ENCODE measurements at regions not wholly inside any gene's neighbourhood (a gene's known extent, or its start where the extent isn't known, plus 50 kb on each side); places are given as distances from the start of the nearest gene placed in this dataset.
"Not testable (repeated sequence)": the region's sequence is repeated elsewhere in the genome, so short reads cannot be mapped to it uniquely, and the experiment has no call there.

GRCh38 chr5:86460519-86460918 lies 157.2 kb upstream of the COX7C start:
- peaks cover 5 to 19% (median 8%) of the 10 kb centered on the region in 4 donors for H3K9me3 ChIP-seq
- TF ChIP-seq CTCF (IDR thresholded peaks at IDR 0.05): no peak
- no peak for TF ChIP-seq POLR2A (IDR thresholded peaks at IDR 0.05)
- no peak for TF ChIP-seq POLR2AphosphoS5 (IDR thresholded peaks at IDR 0.05)
- TF ChIP-seq EP300 (IDR thresholded peaks at IDR 0.05): no peak
- H3K36me3 ChIP-seq: no peaks in the 10 kb centered on the region
- no peaks in the 10 kb centered on the region for H3K27me3 ChIP-seq
- no peak overlapping the region for H3K4me3 ChIP-seq
- no peaks in the 10 kb centered on the region for H3K4me1 ChIP-seq
- H3K27ac ChIP-seq: no peak overlapping the region
- WGBS, 2 donors: 91 to 92% methylated on average over 8 to 16 of the region's 16 CpGs
- peak in 1 of 2 donors; percentile 16 for ATAC-seq (ENCODE audit: low FRiP score in 2 of 2)
- peak in 1 of 2 donors; percentile 51 for DNase-seq

GRCh38 chr5:86461169-86461956 lies 156.4 kb upstream of the COX7C start:
- no peak overlapping the region for H3K4me3 ChIP-seq
- DNase-seq: no peak
- no peak for ATAC-seq (ENCODE audit: low FRiP score in 2 of 2)
- WGBS, 2 donors: 33 to 38% methylated on average over 4 of the region's 4 CpGs
- no peak overlapping the region for H3K27ac ChIP-seq
- H3K4me1 ChIP-seq: no peaks in the 10 kb centered on the region
- H3K36me3 ChIP-seq: no peaks in the 10 kb centered on the region
- TF ChIP-seq EP300 (IDR thresholded peaks at IDR 0.05): no peak
- no peak for TF ChIP-seq POLR2AphosphoS5 (IDR thresholded peaks at IDR 0.05)
- H3K9me3 ChIP-seq: peaks cover 9 to 24% (median 12%) of the 10 kb centered on the region in 4 donors
- no peaks in the 10 kb centered on the region for H3K27me3 ChIP-seq

GRCh38 chr5:86463339-86463738 lies 154.4 kb upstream of the COX7C start:
- Histone ChIP-seq H3K27me3 (no peaks in the 10 kb centered on the region), H3K36me3 (no peaks in the 10 kb centered on the region), H3K27ac (no peak overlapping the region), H3K4me3 (no peak overlapping the region), H3K9me3 (peaks cover 9 to 30% (median 12%) of the 10 kb centered on the region in 4 donors), H3K4me1 (no peaks in the 10 kb centered on the region)
- WGBS, 2 donors: 82 to 91% methylated on average over 2 of the region's 2 CpGs
- no peak for ATAC-seq (ENCODE audit: low FRiP score in 2 of 2)
- no peak for TF ChIP-seq CTCF (IDR thresholded peaks at IDR 0.05)
- TF ChIP-seq POLR2A (IDR thresholded peaks at IDR 0.05): no peak
- no peak for TF ChIP-seq POLR2AphosphoS5 (IDR thresholded peaks at IDR 0.05)
- TF ChIP-seq EP300 (IDR thresholded peaks at IDR 0.05): no peak
- DNase-seq: no peak

GRCh38 chr5:86465052-86465838 lies 152.5 kb upstream of the COX7C start:
- DNase-seq (no peak), ATAC-seq (ENCODE audit: low FRiP score in 2 of 2) (no peak)
- H3K36me3 ChIP-seq: no peaks in the 10 kb centered on the region
- WGBS, 2 donors: 72 to 75% methylated on average over 6 of the region's 6 CpGs
- H3K9me3 ChIP-seq: peaks cover 9 to 30% (median 12%) of the 10 kb centered on the region in 4 donors
- no peak overlapping the region for H3K4me3 ChIP-seq
- no peak for TF ChIP-seq POLR2AphosphoS5 (IDR thresholded peaks at IDR 0.05)
- TF ChIP-seq EP300 (IDR thresholded peaks at IDR 0.05): no peak
- TF ChIP-seq CTCF (IDR thresholded peaks at IDR 0.05): no peak
- TF ChIP-seq POLR2A (IDR thresholded peaks at IDR 0.05): no peak
- H3K27me3 ChIP-seq: no peaks in the 10 kb centered on the region
- H3K27ac ChIP-seq: no peak overlapping the region
- no peaks in the 10 kb centered on the region for H3K4me1 ChIP-seq

GRCh38 chr5:86466721-86467120 lies 151.0 kb upstream of the COX7C start:
- H3K4me1 ChIP-seq; H3K27me3 ChIP-seq; H3K36me3 ChIP-seq; ATAC-seq (ENCODE audit: low FRiP score in 2 of 2); H3K4me3 ChIP-seq; H3K27ac ChIP-seq: not testable (repeated sequence)
- WGBS, 2 donors: 97 to 100% methylated on average over 3 to 22 of the region's 23 CpGs
- DNase-seq: peak in 1 of 2 donors; percentile 75
- H3K9me3 ChIP-seq: peaks cover 9 to 30% (median 12%) of the 10 kb centered on the region in 4 donors

Measured in upper lobe of left lung (tissue), 6 donors.